ENCODE measurements at regions not wholly inside any gene's neighbourhood (a gene's known extent, or its start where the extent isn't known, plus 50 kb on each side); places are given as distances from the start of the nearest gene placed in this dataset.

DNA sequence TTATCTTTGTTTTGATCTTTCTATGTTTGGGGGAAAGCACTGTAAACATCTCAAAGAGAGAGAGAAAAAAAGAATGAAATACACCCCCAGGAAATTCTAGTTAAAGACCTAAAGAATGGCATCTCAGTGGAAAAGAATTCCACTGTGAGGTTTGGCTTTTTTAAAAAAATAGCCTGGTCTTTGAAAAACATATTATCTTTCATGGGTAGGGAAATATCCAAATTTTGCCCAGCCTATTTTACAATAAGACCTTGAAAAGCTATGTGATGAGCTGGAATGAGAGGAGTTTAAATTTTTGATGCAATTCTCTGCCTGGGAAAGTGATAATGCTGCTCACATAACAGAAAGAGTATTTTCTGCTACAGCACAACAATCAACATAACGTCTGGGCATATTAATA lies 348.1 kb upstream of the WWC1 start:
- no peak for DNase-seq (ENCODE audit: low read depth)
- Histone ChIP-seq H3K36me3 (ENCODE audit: control insufficient read depth, insufficient read depth, low read length) (no peaks in the 10 kb centered on the region), H3K4me3 (ENCODE audit: low read depth, low read length) (no peak overlapping the region), H3K27me3 (ENCODE audit: control insufficient read depth, insufficient read depth, low read length) (no peaks in the 10 kb centered on the region)
- TF ChIP-seq CTCF (IDR thresholded peaks at IDR 0.05; ENCODE audit: insufficient read depth, low read length, poor library complexity, severe bottlenecking) = no peak

- no peak for TF ChIP-seq CTCF (IDR thresholded peaks at IDR 0.05; ENCODE audit: insufficient read depth, low read length, poor library complexity, severe bottlenecking)
- H3K4me3 ChIP-seq (ENCODE audit: low read depth, low read length) = no peak overlapping the region
- no peak for DNase-seq (ENCODE audit: low read depth)
- H3K36me3 ChIP-seq (ENCODE audit: control insufficient read depth, insufficient read depth, low read length) = no peaks in the 10 kb centered on the region
- H3K27me3 ChIP-seq (ENCODE audit: control insufficient read depth, insufficient read depth, low read length) = no peaks in the 10 kb centered on the region
Measured at GRCh38 chr5:167944121-167944852, 347.2 kb upstream of the WWC1 start.

GRCh38 chr5:167945542-167946384 lies 345.7 kb upstream of the WWC1 start:
- no peak overlapping the region for H3K4me3 ChIP-seq (ENCODE audit: low read depth, low read length)
- no peaks in the 10 kb centered on the region for H3K27me3 ChIP-seq (ENCODE audit: control insufficient read depth, insufficient read depth, low read length)
- no peaks in the 10 kb centered on the region for H3K36me3 ChIP-seq (ENCODE audit: control insufficient read depth, insufficient read depth, low read length)
- DNase-seq (ENCODE audit: low read depth) = peak; percentile 91
- TF ChIP-seq CTCF (IDR thresholded peaks at IDR 0.05; ENCODE audit: insufficient read depth, low read length, poor library complexity, severe bottlenecking) = no peak

- H3K36me3 ChIP-seq (ENCODE audit: control insufficient read depth, insufficient read depth, low read length) = no peaks in the 10 kb centered on the region
- H3K27me3 ChIP-seq (ENCODE audit: control insufficient read depth, insufficient read depth, low read length) = no peaks in the 10 kb centered on the region
- TF ChIP-seq CTCF (IDR thresholded peaks at IDR 0.05; ENCODE audit: insufficient read depth, low read length, poor library complexity, severe bottlenecking) = no peak
- no peak for DNase-seq (ENCODE audit: low read depth)
- H3K4me3 ChIP-seq (ENCODE audit: low read depth, low read length) = no peak overlapping the region
Measured at GRCh38 chr5:167947306-167947705, 344.1 kb upstream of the WWC1 start.

- no peak for TF ChIP-seq CTCF (IDR thresholded peaks at IDR 0.05; ENCODE audit: insufficient read depth, low read length, poor library complexity, severe bottlenecking)
- no peak for DNase-seq (ENCODE audit: low read depth)
- no peaks in the 10 kb centered on the region for H3K27me3 ChIP-seq (ENCODE audit: control insufficient read depth, insufficient read depth, low read length)
- H3K4me3 ChIP-seq (ENCODE audit: low read depth, low read length) = no peak overlapping the region
- no peaks in the 10 kb centered on the region for H3K36me3 ChIP-seq (ENCODE audit: control insufficient read depth, insufficient read depth, low read length)
Measured at GRCh38 chr5:167948251-167948650, 343.2 kb upstream of the WWC1 start.

All from kidney epithelial cell (primary cell).